Muscle of arm (tissue), 1 donor: ENCODE measurements at regions not wholly inside any gene's neighbourhood (a gene's known extent, or its start where the extent isn't known, plus 50 kb on each side); places are given as distances from the start of the nearest gene placed in this dataset.

Experiments
- DNase-seq: peaks from one replicate; pipeline ENCODE4 v3.0.0-alpha.2; 2013

DNA sequence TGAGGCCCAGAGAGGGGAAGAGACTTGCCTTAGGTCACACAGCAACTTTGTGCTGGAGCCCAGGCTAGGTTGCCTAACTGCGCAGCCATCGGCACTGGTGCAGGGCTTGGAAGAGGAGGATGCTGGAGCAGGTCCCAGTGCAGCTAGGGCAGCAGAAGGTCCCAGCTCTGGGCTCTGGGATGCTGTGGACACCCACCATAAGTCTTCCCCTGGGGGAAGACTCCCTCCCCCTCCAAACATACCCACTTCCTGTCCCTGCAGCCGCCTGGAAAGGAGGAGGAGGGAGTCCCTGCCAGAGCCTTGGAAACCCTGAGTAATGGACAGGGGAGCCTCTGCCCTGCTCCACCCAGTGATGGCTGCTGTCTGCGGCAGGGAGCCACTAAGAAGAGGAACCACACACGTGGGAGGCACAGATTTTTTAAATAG lies 93.6 kb downstream of the NCR2 start:
- peak; percentile 64 for DNase-seq

DNA sequence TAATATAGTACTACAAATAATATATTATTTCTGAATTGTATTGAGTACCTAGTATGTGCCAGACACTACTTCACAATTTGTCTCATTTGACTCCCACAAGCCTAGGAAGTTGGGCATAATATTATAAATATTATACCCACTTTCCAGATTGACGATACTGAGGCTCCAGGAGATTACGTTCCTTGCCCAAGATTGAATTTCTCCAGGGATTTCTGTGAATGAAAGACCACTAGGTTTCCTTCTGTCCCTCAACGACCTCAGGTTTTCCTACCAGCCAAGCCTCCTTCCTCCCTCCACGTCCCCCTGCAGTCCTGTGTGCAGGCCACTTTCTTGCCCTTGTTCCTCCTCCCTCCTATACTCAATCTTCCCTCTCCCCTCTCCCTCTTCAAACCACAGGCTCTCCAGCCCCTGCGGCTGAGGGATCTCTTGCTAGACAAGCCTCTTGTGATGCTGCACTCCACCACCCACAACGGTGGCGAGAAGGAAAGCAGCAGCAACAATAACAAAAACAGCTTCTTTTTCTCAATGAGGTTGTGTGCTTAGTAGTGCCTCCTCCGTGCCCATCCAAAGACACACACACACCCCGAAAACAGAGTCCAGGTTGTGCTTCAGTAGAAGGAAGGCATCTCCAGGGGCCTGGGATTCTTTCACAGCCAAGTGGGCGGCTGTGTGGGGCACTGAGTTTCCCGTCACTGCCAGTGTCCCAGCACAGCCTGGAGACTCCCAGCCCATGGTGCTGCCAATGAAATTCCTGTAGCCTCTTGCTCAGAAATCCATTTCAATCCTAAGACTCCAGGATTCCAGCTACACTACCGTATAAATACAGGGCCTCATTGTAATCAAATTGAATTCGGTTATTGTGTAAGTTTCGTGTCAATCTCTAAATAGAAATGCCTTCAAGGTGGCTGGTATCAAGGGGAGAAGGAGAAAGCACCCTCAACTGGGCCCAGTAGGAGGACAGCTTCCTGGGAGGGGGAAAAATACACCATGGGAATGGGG lies 94.4 kb downstream of the NCR2 start:
- no peak for DNase-seq

DNA sequence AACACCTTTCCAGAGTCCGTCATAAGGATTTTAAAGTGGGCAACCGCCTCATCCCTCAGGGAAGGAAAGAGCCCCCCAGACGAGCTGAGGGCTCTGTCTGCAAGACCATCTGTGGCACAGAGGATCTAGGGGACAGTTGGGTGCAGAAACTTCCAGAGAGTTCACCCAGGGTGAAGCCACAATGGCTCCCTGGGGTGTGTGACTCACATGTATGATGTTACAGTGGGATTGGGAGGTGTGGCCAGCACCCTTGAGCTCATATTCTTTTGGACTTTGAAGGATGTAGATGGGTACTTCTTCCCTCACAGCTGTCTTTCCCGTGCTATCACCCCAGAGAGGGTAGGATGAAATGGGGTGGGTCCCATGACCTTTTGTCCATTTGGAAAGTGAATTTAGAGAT lies 95.5 kb downstream of the NCR2 start:
- no peak for DNase-seq

DNA sequence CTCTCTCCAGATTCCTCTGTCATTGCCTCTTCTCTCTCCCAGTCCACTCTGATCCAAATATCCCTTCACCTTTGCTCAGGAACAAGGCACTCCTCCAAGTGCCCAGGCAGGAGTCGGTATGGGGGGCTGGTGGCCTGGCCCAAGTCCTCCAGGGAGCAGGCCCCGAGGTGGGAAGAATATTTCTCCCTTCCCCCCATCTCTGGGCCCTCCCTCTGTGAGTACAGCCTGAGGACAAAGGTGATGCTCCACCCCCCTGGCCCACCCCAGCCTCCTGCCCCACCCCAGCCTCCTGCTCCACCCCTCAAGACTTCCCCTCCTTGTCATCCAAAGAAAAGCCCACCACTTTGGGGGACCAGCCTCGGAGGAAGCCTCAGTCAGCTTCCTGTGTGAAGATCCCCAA lies 96.9 kb downstream of the NCR2 start:
- DNase-seq = no peak

DNA sequence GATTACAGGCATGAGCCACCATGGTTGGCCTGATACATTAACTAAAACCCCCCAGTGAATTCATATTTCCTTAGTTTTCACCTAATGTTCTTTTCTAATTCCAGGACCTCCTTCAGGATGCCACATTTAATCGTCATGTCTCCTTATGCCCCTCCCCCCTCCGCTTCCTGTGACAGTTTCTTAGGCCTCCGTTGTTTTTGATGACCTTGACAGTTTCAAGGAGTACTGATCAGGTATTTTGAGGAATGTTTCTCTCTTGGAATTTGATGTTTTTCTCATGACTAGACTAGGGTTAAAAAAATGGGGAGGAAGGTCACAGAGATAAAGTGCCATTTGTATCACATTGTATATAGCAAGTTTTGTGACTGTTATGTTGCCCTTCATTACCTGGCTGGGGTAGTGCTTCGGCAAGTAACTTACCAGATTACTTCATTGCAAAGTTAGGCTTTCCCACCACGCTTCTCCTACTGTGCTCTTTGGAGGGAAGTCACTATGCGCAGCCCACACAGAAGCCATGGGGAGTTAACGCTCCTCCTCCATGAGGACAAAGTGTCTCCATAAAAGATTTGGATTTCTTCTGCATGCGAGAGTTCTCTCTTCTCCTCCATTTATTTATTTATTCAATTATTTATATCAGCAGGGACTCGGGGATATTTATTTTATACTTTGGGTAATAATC lies 99.5 kb downstream of the NCR2 start:
- DNase-seq = no peak

DNA sequence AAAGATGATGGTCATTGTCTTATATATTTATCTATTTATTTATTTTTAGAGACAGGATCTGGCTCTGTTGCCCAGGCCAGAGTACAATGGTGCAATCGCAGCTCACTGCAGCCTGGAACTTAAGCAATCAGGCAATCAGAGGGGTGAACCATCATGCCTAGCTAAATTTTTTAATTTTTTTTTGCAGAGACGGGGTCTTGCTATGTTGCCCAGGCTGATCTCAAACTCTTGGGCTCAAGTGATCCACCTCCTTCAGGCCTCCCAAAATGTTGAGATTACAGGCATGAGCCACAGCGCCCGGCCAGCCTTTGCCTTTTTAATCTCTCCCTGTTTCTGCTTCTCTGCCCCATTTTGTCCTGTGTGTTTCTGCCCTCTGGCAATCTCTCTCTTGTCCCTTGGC lies 102.2 kb downstream of the NCR2 start:
- DNase-seq = no peak

DNA sequence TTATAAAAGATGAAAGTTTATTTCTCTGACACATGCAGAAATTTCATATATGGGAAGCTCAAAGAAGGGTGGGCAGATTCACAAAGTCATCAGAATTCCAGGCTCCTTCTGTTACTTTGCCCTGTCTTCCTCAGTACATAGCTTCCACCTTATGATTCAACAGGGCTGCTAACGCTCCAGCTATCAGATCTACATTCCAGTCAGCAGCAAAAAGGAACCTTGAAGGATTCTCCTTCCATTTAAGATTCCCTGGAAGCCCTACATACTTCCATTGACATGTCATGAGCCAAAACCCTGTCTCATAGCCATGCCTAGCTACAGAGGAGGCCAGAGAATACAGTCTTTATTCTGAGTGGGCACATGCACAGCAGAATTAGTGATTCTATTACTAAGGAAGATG lies 103.3 kb downstream of the NCR2 start:
- no peak for DNase-seq

DNA sequence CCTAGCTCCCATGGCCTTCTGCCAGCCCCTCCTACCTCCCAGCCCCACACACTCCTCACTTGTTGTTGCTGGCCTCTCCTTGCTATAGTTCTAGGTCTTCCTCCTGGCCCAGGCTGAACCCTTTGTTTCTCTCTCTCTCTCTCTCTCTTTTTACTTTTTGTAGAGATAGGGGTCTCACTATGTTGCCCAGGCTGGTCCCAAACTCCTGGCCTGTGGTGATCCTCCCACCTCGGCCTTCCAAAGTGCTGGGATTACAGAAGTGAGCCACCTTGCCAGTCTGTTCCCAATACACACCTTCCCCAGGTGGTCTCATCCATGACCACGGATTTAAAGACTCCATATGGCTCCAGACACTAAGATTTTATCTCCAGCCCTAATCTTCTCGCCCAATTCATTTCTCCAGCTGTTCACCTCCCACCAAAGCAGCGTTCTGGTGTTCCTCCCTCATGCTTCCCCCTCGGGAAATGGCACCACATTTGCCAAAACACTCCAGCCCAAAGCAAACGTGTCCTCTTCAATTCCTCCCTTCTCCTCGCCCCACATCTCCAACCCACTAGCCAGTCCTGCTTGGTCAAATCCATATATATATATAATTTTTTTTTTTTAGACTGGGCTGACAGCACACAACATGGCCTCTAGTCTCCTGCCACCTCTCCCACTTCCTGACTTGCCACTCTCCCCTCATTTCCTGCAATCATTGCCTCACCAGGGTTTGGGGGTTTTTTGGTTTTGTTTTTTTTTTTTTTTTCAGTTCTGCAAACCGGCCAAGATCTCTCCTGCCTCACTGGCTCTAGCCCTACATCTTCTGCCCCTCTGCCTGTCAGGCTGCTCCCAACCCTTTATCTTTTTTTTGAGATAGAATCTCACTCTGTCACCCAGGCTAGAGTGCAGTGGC lies 104.4 kb downstream of the NCR2 start:
- no peak for DNase-seq

DNA sequence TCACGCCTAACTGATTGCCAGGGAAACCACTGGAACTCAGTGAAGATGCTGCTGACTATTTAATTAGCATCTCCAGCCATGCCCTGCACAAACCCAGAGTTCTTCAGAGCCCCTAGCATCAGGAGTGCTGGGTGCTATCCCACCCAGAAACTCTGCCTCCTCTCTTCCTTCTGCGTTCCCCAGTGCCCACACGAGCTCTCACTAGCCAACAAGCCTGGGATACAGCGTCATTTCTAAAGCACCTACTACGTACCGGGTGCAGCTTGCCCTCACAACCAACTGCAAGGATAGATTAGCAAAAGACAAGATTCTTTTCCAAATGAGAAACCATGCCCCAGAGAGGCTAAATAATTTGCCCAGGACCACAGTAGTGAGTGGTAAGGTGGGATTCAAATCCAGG lies 105.2 kb upstream of the FOXP4 start:
- DNase-seq = no peak

DNA sequence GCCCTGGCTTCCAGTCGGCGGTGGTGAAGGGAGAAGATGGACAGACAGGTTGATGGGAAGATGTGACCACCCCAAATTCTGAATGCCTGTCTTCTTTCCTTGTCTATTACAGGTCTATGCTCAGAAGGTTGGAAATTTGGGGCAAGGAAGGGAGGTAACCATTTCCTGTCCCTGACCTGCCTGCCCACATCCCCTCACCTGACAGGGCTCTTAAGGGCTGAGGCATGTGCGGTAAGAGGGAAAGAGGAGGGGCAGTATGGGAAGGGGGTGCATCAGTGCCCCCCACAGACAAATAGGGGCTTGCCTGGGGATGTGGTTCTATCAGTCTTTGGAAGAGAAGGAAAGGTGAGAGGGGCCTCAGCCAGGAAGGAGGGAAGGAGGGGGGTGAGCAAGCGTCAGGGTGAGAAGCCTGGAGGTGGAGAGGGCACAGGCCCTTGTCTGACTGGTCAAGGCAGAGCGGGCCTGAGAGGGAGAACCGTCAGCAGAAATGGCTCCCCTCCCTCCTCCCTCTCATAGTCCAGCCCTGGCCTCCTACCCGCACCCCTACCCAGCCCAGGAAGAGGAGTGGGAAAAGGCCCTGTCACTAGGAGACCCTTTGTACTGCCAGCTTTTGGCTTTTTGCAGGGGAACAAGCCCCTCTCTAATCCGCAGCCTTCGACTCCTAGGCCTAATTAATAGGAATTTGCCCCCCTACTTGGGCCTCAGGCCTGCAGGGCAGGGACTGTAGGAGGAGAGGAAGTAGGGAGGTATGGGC lies 104.4 kb upstream of the FOXP4 start:
- no peak for DNase-seq

DNA sequence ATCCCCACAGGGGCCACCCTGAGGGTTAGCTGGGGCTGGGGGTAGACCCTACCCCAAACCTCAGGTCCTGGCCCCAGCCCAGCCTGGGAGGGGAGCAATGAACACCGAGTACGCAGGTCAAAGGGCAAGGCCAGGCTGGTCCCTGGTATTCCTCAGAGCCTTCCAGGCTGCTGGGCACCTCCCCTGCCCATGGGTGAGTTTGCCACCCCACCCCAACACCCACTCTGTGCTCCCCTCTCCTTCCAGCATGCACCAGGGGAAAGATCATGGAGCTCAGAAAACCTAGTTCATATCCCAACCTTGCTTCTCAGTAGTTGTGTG lies 103.9 kb upstream of the FOXP4 start:
- no peak for DNase-seq

DNA sequence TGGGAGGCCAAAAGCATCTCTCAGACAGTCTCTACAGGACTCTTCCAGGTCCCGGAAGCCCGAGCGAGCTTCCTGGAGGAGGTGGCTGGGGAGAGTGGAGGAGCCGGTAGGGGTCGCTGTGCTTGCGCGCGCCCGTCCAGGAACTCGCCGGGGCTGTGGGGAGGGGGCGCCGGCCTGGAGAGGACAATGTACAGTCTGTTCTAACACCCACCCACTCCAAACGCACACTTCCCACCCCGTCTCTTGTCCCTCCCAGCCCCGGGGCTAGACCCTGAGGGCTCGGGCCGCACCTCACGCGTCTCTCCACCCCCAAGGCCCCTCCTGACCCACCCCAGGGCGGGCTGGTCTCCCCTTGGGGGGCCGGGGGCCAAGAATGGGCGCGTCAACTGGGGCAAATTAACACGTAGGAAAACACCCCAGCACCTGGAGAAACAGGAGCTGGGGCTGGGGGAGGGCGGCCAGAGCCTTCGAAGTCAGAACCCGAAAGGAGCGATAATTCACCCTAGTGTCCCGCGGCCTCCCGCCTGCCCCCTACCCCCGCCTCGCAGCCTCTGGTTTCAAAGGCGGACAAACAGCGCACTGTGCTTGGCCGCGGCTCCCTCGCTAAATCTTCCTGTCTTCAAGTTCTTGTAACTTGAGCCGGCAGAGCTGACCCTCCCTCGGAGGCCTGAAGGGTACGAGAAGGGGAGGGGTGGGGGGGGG lies 103.2 kb upstream of the FOXP4 start:
- DNase-seq = peak; percentile 89

DNA sequence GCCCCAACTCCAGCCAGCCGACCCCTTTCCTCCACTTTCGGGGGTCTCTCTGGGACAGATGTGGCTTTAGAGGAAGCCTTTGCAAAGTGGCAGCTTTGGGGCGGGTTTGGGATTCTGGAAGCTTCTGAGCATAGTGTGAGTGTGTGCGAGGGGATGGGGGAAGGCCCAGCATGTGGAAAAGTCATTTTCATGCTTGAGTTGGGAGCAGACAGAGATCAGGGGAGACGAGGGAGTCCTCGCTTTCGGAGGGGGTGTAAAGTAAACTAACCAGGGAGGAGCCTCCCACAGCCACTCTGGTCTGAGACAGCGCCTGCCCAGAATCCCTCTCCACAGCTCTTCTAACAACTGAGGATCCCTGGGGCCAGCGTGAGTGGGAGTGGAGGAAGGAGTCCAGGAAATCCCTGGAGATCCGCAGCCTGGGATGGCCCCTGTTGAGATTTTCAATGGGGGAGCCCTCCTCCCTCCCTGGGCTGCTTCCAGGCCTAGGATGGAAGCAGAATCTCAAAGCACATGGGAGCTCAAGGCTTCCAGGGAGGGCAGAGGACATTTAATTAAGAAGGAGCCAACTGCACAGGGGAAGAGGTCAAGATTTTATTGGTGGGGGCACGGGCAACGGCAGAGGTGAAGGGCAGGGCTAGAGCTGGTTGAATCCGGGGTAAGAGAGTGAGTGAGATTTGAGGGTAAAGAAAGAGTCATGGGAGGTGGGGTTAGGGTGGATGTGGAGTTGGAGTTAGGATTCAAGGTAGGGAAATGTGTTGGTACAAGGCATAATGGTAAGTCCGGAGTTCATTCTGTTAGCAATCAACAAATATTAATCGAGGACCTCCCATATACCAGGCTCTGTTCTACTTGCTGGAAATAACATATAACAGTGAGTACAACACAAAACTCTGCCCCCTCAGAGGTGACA lies 102.3 kb upstream of the FOXP4 start:
- peak; percentile 80 for DNase-seq

DNA sequence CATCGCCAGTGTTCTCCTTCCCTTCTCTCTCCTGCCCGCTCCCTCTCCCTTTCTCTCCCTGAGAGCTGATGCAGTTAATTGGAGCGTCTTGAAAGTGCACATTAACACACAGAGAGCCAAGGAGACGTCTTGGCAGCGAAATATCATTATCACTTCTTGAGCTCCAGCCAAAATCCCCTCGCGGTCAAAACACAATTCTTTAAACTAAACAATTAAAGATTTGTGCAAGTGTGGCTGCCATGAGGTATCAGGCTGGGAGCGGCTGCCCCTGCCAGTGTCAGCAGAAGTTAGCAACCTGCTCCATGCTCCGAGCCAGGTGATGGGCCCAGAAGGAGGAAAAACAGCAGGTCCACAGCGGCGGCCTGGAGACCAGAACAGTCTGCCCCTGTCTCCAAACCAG lies 100.9 kb upstream of the FOXP4 start:
- DNase-seq = no peak

DNA sequence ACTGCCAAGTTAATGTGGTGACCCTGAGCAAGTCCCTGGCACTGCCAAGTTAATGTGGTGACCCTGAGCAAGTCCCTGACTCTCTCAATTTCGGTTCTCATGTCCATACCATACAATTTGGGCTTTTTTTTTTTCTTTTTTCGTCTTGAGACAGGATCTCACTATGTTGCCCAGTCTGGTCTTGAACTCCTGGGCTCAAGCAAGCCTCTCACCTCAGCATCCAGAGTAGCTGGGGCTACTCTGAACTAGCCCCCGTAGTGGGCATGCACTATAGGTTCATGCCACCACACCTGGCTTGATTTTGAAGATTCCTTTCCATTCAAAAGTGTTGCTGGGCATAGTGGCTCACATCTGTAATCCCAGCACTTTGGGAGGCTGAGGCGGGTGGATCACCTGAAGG lies 100.0 kb upstream of the FOXP4 start:
- DNase-seq = no peak

DNA sequence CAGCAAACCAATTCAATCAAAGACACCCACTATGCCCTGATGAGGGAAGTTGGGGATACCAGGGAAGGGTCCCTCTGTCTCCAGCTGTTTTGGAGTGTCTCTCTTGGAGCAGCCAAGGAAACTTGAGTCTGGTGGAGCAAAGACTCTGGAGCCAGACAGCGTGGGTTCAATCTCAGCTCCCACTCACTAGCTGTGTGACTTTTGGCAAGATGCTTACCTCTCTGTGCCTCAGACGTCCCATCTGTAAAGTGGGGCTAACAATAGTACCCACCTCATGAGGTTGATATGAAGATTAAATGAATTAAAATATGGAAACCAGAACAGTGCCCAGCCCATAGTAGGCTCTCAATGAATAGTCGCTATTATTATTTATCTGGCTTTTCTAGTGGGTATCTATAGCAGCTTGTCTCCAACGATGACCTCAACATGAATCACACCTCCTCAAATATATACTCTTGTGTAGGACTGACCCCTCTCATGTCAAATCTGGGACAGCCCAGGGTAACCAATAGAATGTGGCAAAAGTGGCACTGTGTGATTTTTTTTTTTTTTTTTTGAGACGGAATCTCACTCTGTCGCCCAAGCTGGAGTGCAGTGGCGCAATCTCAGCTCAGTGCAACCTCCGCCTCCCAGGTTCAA lies 99.2 kb upstream of the FOXP4 start:
- no peak for DNase-seq

DNA sequence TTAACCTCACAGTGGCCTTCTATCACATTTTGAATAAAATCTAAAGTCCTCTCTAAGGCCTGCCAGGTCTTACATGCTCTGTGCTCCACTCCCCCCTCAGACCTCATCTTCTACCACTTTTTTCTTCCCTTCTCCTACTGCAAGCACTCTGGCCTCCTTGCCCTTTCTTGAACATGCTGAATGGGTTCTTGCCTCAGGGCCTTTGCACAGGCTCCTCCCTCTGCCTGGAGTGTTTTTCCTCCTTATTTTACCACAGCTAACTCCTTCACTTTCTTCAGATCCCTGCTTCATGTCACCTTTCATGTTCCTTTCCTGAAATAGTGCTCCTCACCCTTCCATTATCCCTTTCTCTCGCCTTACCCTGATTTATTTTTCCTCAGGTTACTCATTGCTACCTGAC lies 97.9 kb upstream of the FOXP4 start:
- no peak for DNase-seq

DNA sequence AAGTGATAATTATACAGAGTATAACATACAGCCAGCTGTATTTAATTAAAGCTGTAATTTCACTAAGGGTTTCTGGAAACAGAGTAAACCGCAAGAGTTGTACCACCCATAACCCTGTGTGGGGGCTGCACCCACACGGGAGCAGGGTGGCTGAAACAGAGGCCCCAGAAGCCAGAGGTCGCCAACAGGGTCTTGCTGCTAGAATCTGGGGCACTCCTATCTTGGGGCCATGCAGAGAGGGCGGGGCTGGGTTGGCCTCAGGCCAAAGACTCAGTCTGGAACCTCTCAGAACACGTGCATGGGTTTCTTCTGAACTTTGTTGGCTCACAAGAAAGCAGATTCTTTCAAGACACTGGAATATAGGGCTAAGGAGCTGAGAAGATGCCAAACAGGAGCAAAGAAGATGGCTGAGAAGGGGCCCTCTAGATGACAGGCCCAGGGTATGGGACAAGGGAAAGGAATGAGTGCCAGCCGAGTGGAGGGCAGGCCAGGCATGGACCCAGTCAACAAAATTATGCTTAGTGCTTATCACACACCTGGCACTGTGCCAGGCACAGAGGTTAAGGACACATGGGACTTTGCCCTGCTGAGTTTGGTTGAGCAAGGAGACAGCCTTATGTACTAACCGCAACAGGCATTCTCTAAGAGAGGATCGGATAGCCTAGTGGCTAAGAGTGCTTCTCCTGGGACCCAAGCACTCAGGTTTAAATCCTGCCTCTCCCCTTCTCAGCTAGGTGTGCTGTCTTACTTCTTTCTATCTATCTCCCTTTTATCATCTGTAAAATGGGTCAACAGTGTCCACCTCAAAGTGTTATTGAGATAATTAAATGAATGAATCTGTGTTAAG lies 96.6 kb upstream of the FOXP4 start:
- no peak for DNase-seq
